ENCODE measurements at regions not wholly inside any gene's neighbourhood (a gene's known extent, or its start where the extent isn't known, plus 50 kb on each side); places are given as distances from the start of the nearest gene placed in this dataset.
"Not testable (repeated sequence)": the region's sequence is repeated elsewhere in the genome, so short reads cannot be mapped to it uniquely, and the experiment has no call there.

DNA sequence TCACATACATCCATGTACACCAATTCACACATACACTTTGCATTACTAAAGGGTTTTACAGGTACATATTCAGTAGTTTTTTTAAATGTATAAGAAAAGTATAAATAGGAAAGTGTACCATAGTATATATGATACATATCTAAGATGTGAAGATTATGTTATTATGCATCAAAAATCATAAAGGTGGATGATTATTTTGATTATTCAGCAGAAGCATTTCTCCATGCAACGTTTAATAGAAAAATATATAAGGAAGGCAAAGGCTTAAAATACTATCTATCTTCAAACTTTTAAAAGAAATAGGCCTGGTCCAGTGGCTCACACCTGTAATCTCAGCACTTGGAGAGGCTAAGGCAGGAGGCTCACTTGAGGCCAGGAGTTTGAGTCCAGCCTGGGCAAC, 133.5 kb upstream of the KLF3 start:
- Histone ChIP-seq H3K27ac (no peak overlapping the region), H3K27me3 (replicated peaks) (no peaks in the 10 kb centered on the region), H3K9me3 (replicated peaks) (no peaks in the 10 kb centered on the region), H3K4me1 (replicated peaks) (no peaks in the 10 kb centered on the region), H3K36me3 (no peaks in the 10 kb centered on the region), H3K4me3 (no peak overlapping the region)
- DNase-seq (ENCODE audit: low read depth in 1 of 2, low spot score in 2 of 2), result no peak

DNA sequence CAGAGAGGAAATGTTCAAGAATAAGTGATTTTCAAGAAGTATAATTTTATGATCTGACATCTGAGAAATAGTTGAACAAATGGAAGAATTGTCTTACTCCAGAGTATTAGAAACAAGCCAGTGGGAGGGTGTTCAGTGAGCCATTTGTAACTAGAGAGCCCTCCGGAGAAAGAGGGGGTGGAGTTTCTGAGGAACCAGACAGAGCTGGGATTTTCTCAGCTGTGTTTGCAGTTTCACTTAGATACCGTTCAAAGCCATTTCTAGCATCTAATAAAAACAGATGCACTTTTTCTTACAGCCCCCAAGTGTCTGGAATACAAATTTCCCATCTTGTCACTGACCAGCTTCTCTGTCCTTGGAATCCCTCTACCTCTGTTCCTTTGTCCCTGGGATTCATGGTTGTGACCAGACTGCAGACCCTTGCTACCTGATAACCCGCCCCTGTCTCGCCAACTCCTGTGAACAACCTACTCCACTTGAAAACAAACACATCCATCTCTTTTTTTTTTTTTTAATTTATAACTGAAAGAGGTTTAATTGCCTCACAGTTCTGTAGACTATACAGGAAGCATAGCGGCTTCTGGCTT, 132.8 kb upstream of the KLF3 start:
- DNase-seq (ENCODE audit: low read depth in 1 of 2, low spot score in 2 of 2), result no peak
- no peaks in the 10 kb centered on the region for H3K27me3 ChIP-seq (replicated peaks)
- no peaks in the 10 kb centered on the region for H3K9me3 ChIP-seq (replicated peaks)
- no peaks in the 10 kb centered on the region for H3K36me3 ChIP-seq
- H3K4me3 ChIP-seq, result no peak overlapping the region
- H3K27ac ChIP-seq, result no peak overlapping the region
- H3K4me1 ChIP-seq (replicated peaks), result no peaks in the 10 kb centered on the region

DNA sequence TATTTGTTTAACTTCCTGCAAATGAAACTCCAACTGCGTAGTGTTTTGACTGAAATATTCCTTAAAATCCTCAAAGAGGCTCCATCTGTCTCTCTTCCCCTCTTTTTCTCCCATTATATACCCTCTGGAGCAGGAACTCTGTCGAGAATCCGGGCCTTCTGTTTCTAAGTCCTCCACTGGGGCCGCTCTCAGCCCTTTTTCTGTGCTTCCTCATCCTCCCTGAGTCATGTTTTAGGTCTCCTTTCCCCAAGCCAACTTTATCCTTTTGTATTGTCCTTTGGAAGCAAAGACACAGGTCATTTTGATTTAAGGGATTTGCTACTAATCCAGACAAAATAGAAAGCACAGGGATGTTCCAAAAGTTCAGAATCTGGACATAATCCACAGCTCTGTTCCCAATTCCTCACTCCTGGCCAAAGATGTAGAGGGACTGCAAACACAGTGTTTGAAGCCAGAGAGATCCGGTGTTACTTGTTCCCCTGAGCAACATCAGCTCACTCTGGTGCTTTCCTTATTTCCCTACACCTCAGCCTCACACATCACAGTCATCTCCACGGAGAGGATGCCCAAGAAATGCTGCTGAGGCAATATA, 131.0 kb upstream of the KLF3 start:
- no peak for DNase-seq (ENCODE audit: low read depth in 1 of 2, low spot score in 2 of 2)
- Histone ChIP-seq H3K9me3 (replicated peaks) (no peaks in the 10 kb centered on the region), H3K27ac (no peak overlapping the region), H3K4me3 (no peak overlapping the region), H3K36me3 (no peaks in the 10 kb centered on the region), H3K27me3 (replicated peaks) (no peaks in the 10 kb centered on the region), H3K4me1 (replicated peaks) (no peaks in the 10 kb centered on the region)

DNA sequence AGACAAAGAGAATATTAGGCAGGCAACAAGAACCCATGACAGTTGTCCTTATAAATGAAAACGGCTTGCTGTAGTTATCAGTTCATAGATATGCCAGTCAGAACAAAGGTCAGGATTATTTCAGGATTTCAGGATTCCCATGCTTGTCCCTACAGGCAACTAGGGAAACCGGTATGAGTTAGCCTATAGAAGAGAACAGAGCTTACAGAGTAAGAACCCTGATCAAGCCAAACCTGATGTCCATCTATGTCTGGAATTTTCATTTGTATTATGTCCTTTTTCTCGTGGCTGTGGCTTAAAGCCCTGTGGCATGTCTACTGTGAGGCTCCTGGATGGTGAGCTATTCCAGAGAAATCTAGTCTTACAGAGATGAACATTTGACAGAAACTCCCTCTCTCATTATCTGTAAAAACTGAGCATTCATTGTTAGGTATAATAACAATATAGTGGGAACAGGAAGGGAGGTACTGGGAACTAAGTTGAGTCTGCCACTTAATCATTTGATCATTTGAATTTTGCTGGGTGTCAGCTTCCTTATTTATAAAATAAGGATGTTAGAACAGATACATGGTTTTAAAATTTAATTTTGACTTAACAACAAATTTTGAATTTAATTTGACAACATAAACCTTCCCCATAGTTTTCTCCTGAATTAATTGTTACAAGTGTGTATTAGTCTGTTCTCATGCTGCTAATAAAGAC, 129.5 kb upstream of the KLF3 start:
- H3K4me1 ChIP-seq (replicated peaks), result no peaks in the 10 kb centered on the region
- H3K9me3 ChIP-seq (replicated peaks), result no peaks in the 10 kb centered on the region
- no peak overlapping the region for H3K4me3 ChIP-seq
- no peaks in the 10 kb centered on the region for H3K27me3 ChIP-seq (replicated peaks)
- no peak overlapping the region for H3K27ac ChIP-seq
- DNase-seq (ENCODE audit: low read depth in 1 of 2, low spot score in 2 of 2), result no peak
- no peaks in the 10 kb centered on the region for H3K36me3 ChIP-seq

DNA sequence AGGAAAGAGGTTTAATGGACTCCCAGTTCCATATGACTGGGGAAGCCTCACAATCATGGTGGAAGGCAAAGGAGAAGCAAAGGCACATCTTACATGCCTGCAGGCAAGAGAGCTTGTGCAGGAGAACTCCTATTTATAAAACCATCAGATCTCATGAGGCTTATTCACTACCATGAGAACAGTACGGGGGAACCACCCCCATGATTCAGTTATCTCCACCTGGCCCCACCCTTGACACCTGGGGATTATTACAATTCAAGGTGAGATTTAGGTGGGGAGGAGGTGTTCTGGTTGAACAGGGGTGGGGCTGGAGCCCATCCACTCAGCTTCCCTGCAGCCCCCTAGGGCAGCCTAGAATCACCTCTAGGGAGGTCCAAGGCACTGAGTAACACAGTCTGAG, 128.9 kb upstream of the KLF3 start:
- DNase-seq (ENCODE audit: low read depth in 1 of 2, low spot score in 2 of 2), result not testable (repeated sequence)

DNA sequence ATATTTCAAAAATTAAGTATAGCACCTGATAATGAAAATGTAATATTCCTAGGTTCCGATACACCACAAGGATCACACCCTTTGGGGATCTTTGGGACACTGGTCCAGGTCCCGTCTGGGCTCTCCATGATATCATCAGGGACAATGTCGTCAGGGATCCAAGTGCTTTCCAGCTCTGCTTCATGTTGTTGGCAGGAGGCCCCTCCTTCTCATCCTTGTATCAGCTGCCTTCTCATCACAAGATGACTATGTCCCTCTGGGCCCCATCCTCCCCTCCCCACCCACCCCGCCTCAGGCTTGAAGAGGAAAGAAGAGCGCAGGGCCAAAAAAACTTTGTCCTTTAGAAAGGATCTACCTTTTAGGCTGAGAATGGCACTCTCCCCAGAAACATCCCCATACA, 128.3 kb upstream of the KLF3 start:
- no peaks in the 10 kb centered on the region for H3K36me3 ChIP-seq
- H3K4me1 ChIP-seq (replicated peaks), result no peaks in the 10 kb centered on the region
- no peak for DNase-seq (ENCODE audit: low read depth in 1 of 2, low spot score in 2 of 2)
- H3K4me3 ChIP-seq, result no peak overlapping the region
- no peak overlapping the region for H3K27ac ChIP-seq
- H3K27me3 ChIP-seq (replicated peaks), result no peaks in the 10 kb centered on the region
- no peaks in the 10 kb centered on the region for H3K9me3 ChIP-seq (replicated peaks)

More for the DNA sequence above, 128.9 kb upstream of the KLF3 start:
- not testable (repeated sequence) for H3K36me3 ChIP-seq; H3K27me3 ChIP-seq (replicated peaks); H3K9me3 ChIP-seq (replicated peaks); H3K4me1 ChIP-seq (replicated peaks); H3K4me3 ChIP-seq; H3K27ac ChIP-seq

DNA sequence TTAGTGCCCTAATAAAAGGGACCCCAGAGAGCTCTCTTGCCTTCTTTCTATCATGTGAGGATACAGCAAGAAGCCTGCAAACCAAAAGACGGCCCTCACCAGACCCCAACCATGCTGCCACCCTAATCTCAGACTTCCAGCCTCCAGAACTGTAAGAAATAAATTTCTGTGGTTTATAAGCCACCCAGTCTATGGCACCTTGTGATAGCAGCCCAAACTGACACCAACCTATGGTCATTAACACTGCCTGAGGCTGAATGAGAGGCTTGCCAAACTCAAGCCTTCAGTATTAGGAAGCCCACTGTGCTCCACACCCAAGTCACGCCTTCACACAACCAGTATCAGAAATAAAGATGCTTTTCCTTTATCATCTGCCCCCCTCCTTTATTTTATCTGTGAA, 127.3 kb upstream of the KLF3 start:
- no peak overlapping the region for H3K4me3 ChIP-seq
- H3K36me3 ChIP-seq, result no peaks in the 10 kb centered on the region
- H3K4me1 ChIP-seq (replicated peaks), result no peaks in the 10 kb centered on the region
- no peak overlapping the region for H3K27ac ChIP-seq
- no peaks in the 10 kb centered on the region for H3K27me3 ChIP-seq (replicated peaks)
- no peak for DNase-seq (ENCODE audit: low read depth in 1 of 2, low spot score in 2 of 2)
- H3K9me3 ChIP-seq (replicated peaks), result no peaks in the 10 kb centered on the region

DNA sequence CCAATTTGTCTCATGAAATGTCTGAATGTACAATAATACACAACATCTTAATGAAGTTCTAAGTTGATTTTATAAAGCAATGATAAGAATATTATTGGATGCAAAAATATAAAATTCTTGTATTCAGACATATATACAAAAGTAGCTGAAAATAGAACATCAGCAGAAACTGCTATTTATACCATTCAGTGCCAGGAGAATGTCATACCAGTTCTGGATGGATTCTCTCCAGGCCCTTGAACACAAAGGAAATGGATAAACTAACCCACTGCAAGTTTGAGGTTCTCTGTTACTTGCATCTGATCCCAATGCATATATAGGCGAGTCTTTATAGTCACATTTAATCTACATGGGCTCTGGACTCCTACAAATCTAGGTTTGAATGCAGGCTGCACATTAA, 126.3 kb upstream of the KLF3 start:
- no peak overlapping the region for H3K4me3 ChIP-seq
- no peaks in the 10 kb centered on the region for H3K4me1 ChIP-seq (replicated peaks)
- no peaks in the 10 kb centered on the region for H3K36me3 ChIP-seq
- DNase-seq (ENCODE audit: low read depth in 1 of 2, low spot score in 2 of 2), result no peak
- H3K9me3 ChIP-seq (replicated peaks), result no peaks in the 10 kb centered on the region
- no peaks in the 10 kb centered on the region for H3K27me3 ChIP-seq (replicated peaks)
- no peak overlapping the region for H3K27ac ChIP-seq

DNA sequence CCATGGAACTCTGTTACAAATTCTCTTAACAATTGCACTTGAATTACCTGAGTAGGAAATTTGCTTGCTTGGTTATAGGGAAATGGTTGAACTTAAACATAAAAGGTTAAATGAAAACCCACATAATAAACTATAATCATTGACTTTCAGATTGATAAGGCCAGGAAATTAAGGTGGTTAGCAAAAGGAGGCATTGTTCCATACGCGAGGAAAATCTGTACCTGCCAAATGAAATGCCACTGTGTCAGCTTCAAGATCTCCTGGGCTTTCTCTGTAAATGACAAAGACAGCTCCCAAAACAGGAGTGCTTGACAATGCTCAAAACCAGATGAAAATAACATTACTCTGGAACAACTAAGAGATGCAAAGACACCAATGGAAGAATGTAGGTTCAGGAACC, 125.5 kb upstream of the KLF3 start:
- Histone ChIP-seq H3K4me1 (replicated peaks) (no peaks in the 10 kb centered on the region), H3K36me3 (no peaks in the 10 kb centered on the region), H3K27ac (no peak overlapping the region), H3K9me3 (replicated peaks) (no peaks in the 10 kb centered on the region), H3K4me3 (no peak overlapping the region), H3K27me3 (replicated peaks) (no peaks in the 10 kb centered on the region)
- no peak for DNase-seq (ENCODE audit: low read depth in 1 of 2, low spot score in 2 of 2)

DNA sequence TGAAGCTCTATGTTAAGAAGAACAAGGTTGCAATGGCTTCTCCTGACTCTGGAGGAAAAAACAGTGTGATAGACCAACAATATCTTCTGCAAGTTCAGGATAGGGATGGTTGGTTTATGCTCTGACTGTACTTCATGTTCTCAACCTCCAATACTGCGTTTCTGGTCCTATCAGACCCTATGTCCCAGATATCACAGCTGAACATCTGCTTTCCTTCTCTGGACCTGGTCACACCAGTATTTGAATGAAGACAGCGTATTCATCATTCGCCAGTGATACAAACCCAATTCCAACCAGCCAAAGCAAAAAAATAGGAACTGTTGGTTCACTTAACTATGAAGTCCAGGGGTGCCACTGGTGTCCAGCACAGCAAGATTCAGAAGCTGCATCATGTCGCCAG, 124.5 kb upstream of the KLF3 start:
- DNase-seq (ENCODE audit: low read depth in 1 of 2, low spot score in 2 of 2), result no peak
- Histone ChIP-seq H3K4me3 (no peak overlapping the region), H3K4me1 (replicated peaks) (no peaks in the 10 kb centered on the region), H3K9me3 (replicated peaks) (no peaks in the 10 kb centered on the region), H3K36me3 (no peaks in the 10 kb centered on the region), H3K27ac (no peak overlapping the region), H3K27me3 (replicated peaks) (no peaks in the 10 kb centered on the region)

DNA sequence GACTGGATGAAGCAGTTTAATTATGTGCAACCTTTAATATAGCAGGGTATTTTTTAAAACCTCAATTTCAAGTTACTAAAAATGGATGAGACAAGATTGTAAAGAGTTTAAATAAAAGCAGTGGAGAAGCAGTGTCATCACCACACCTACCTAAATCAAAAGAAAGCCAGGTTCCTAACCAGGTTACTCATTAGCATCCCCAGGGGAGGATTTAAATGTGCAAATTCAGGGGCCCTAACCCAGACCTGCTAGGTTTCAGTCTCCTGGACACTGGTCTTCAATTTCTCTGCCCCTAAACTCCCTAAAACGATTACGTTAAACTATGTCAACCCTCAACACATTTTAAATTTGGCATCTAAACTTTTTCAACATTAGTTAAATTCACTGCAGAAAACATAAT, 116.9 kb upstream of the KLF3 start:
- no peak overlapping the region for H3K27ac ChIP-seq
- no peaks in the 10 kb centered on the region for H3K4me1 ChIP-seq (replicated peaks)
- no peaks in the 10 kb centered on the region for H3K27me3 ChIP-seq (replicated peaks)
- H3K9me3 ChIP-seq (replicated peaks), result no peaks in the 10 kb centered on the region
- no peak for DNase-seq (ENCODE audit: low read depth in 1 of 2, low spot score in 2 of 2)
- no peak overlapping the region for H3K4me3 ChIP-seq
- no peaks in the 10 kb centered on the region for H3K36me3 ChIP-seq

DNA sequence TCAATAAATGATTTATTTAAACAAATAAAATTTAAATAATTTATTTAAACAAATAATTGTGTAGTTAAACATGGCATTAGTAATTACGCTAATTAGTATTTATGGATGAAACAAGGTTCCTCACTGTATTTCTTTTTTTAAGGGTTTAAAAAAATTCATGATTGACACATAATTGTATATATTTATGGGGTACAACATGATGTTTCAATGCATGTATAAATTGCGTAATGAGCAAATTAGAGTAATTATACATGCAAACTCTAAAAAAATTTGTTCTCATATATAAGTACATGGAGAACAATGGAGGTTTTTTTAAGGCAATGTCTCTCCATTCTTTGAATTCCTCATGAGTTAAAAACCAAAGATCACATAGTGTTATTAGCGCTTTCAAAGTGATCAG, 115.7 kb upstream of the KLF3 start:
- Histone ChIP-seq H3K27ac (no peak overlapping the region), H3K27me3 (replicated peaks) (no peaks in the 10 kb centered on the region), H3K9me3 (replicated peaks) (no peaks in the 10 kb centered on the region), H3K4me3 (no peak overlapping the region), H3K4me1 (replicated peaks) (no peaks in the 10 kb centered on the region), H3K36me3 (no peaks in the 10 kb centered on the region)
- no peak for DNase-seq (ENCODE audit: low read depth in 1 of 2, low spot score in 2 of 2)

DNA sequence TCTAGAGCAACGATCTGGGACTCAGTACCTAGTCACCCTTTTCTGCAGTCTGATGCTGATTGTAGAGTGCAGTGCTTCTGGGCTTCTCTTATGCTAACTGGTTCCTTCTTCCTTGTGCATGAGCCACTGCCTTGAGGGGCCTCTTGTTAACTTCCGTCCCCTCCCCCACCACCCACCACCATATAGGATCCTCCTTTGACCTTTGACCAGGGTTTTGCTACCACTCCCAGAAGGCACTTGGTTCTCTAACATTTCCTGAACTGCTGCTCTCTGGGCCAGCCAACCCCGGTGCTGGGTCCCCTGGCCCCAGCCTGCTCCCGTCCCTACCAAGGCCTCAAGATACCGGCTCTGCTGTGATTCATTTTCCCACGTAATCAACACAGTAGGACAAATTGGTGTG, 104.6 kb upstream of the KLF3 start:
- Histone ChIP-seq H3K4me3 (no peak overlapping the region), H3K4me1 (replicated peaks) (peaks cover 13% of the 10 kb centered on the region), H3K9me3 (replicated peaks) (no peaks in the 10 kb centered on the region), H3K27me3 (replicated peaks) (no peaks in the 10 kb centered on the region), H3K36me3 (no peaks in the 10 kb centered on the region), H3K27ac (no peak overlapping the region)
- DNase-seq (ENCODE audit: low read depth in 1 of 2, low spot score in 2 of 2), result no peak

DNA sequence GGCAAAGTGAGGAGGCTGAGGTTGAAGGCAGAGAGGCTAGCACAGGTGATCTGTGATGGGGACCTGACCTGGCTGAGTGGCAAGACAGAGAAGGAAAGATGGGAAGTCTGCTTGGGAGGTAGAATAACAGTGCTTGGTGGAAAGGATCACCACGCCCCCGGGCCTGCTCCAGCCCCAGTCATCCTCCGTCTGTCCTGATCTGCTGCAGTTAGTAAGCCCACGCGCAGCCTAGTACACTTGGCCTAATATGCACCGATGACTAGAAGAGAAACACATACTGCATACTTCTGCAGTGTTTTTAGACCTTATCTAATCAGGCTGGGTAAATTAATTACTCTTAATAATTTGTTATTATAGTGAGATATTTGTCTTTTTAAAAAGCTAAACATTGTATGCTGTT, 103.7 kb upstream of the KLF3 start:
- Histone ChIP-seq H3K4me3 (no peak overlapping the region), H3K4me1 (replicated peaks) (peaks cover 21% of the 10 kb centered on the region), H3K9me3 (replicated peaks) (no peaks in the 10 kb centered on the region), H3K27ac (no peak overlapping the region), H3K36me3 (no peaks in the 10 kb centered on the region), H3K27me3 (replicated peaks) (no peaks in the 10 kb centered on the region)
- DNase-seq (ENCODE audit: low read depth in 1 of 2, low spot score in 2 of 2), result no peak

Data from SJSA1 (cell line).